H9 (cell line): ENCODE measurements at regions not wholly inside any gene's neighbourhood (a gene's known extent, or its start where the extent isn't known, plus 50 kb on each side); places are given as distances from the start of the nearest gene placed in this dataset.

Experiments
- DNase-seq: peaks from one replicate; pipeline ENCODE4 v3.0.0-alpha.2; 2017
- H2AFZ ChIP-seq: one replicate; pipeline ENCODE4 v1.6.1; 2013; ENCODE audit warnings: mild to moderate bottlenecking, low read length, control low read depth, moderate library complexity
- H2AK5ac ChIP-seq: 2 replicates; pipeline ENCODE4 v1.6.1; 2013; ENCODE audit warnings: low read length, control low read depth, mixed read lengths; ENCODE audit not compliant: insufficient read length
- H2BK120ac ChIP-seq: one replicate; pipeline ENCODE4 v1.6.1; 2013; ENCODE audit warnings: low read depth, mild to moderate bottlenecking, low read length, control low read depth, inconsistent platforms; ENCODE audit not compliant: poor library complexity, severe bottlenecking
- H2BK12ac ChIP-seq: 2 replicates; pipeline ENCODE4 v1.6.1; 2013; ENCODE audit warnings: low read length, control low read depth, mixed read lengths, low read depth; ENCODE audit not compliant: insufficient read length
- H2BK15ac ChIP-seq: 2 replicates; pipeline ENCODE4 v1.6.1; 2013; ENCODE audit warnings: low read depth, low read length, control low read depth
- H2BK20ac ChIP-seq: one replicate; pipeline ENCODE4 v1.6.1; 2013; ENCODE audit warnings: low read depth, mild to moderate bottlenecking, low read length, control low read depth, inconsistent platforms; ENCODE audit not compliant: poor library complexity, severe bottlenecking
- H2BK5ac ChIP-seq: 2 replicates; pipeline ENCODE4 v1.6.1; 2013; ENCODE audit warnings: low read length, control low read depth, mixed read lengths; ENCODE audit not compliant: insufficient read length
- H3K14ac ChIP-seq: 2 replicates; pipeline ENCODE4 v1.6.1; 2013; ENCODE audit warnings: low read length, control low read depth; ENCODE audit not compliant: insufficient read depth
- H3K18ac ChIP-seq: 2 replicates; pipeline ENCODE4 v1.6.1; 2013; ENCODE audit warnings: low read depth, mild to moderate bottlenecking, mixed read lengths, low read length, control low read depth; ENCODE audit not compliant: insufficient read length
- H3K23ac ChIP-seq: 2 replicates; pipeline ENCODE4 v1.6.1; 2013; ENCODE audit warnings: low read length, control low read depth, mixed read lengths, low read depth; ENCODE audit not compliant: insufficient read length
- H3K23me2 ChIP-seq: 2 replicates; pipeline ENCODE4 v1.6.1; 2013; ENCODE audit warnings: low read depth, mild to moderate bottlenecking, mixed read lengths, low read length, control low read depth; ENCODE audit not compliant: insufficient read length, poor library complexity, severe bottlenecking
- H3K27ac ChIP-seq: 2 replicates; pipeline ENCODE4 v1.5.1; 2013; ENCODE audit warnings: low read length, control low read depth, mixed read lengths, low read depth; ENCODE audit not compliant: insufficient read length
- H3K27me3 ChIP-seq: 2 replicates; pipeline ENCODE4 v1.6.1; 2013; ENCODE audit warnings: low read length, control low read depth, inconsistent platforms; ENCODE audit not compliant: insufficient read depth
- H3K4ac ChIP-seq: 2 replicates; pipeline ENCODE4 v1.6.1; 2013; ENCODE audit warnings: low read depth, mild to moderate bottlenecking, control low read depth, inconsistent platforms, low read length, moderate library complexity
- H3K4me1 ChIP-seq: 2 replicates; pipeline ENCODE4 v1.6.1; 2013; ENCODE audit warnings: low read length, control low read depth, inconsistent platforms; ENCODE audit not compliant: insufficient read depth
- H3K4me2 ChIP-seq: 2 replicates; pipeline ENCODE4 v1.6.1; 2013; ENCODE audit warnings: low read length, control low read depth, mixed read lengths; ENCODE audit not compliant: insufficient read length, insufficient read depth
- H3K56ac ChIP-seq: 2 replicates; pipeline ENCODE4 v1.6.1; 2013; ENCODE audit warnings: low read depth, mild to moderate bottlenecking, mixed read lengths, low read length, control low read depth; ENCODE audit not compliant: insufficient read length
- H3K79me1 ChIP-seq: 2 replicates; pipeline ENCODE4 v1.6.1; 2013; ENCODE audit warnings: low read depth, mild to moderate bottlenecking, moderate library complexity, low read length, control low read depth, inconsistent platforms; ENCODE audit not compliant: insufficient read depth, poor library complexity, severe bottlenecking
- H3K79me2 ChIP-seq: 2 replicates; pipeline ENCODE4 v1.6.1; 2013; ENCODE audit warnings: low read length, control low read depth, inconsistent platforms; ENCODE audit not compliant: insufficient read depth
- H3K9ac ChIP-seq: 2 replicates; pipeline ENCODE4 v1.6.1; 2013; ENCODE audit warnings: low read length, control low read depth, mixed read lengths; ENCODE audit not compliant: insufficient read length; ENCODE audit errors: extremely low read depth
- H3K9me3 ChIP-seq: one replicate; pipeline ENCODE4 v1.6.1; 2013; ENCODE audit warnings: low read depth, low read length, inconsistent platforms; ENCODE audit not compliant: control insufficient read depth
- H3T11ph ChIP-seq: one replicate; pipeline ENCODE4 v1.6.1; 2013; ENCODE audit warnings: mild to moderate bottlenecking, low read length, control low read depth, inconsistent platforms
- H4K20me1 ChIP-seq: one replicate; pipeline ENCODE4 v1.6.1; 2013; ENCODE audit not compliant: control insufficient read depth, insufficient read length, insufficient read depth
- H4K5ac ChIP-seq: 2 replicates; pipeline ENCODE4 v1.6.1; 2013; ENCODE audit warnings: low read depth, mild to moderate bottlenecking, mixed read lengths, low read length, control low read depth; ENCODE audit not compliant: insufficient read length
- H4K8ac ChIP-seq: replicated peaks from 2 replicates; pipeline ENCODE4 v1.6.1; 2013; ENCODE audit warnings: low read length, control low read depth, mixed read lengths, low read depth; ENCODE audit not compliant: insufficient read length
- H4K91ac ChIP-seq: 2 replicates; pipeline ENCODE4 v1.6.1; 2013; ENCODE audit warnings: low read depth, mild to moderate bottlenecking, moderate library complexity, mixed read lengths, low read length, control low read depth; ENCODE audit not compliant: insufficient read length
- H3K27ac Mint-ChIP-seq, 3 experiments: 2 replicates in 2 of 3; 3 replicates in 1 of 3; pipeline ENCODE4 v1.8.0; 2020 to 2021; ENCODE audit warnings: mixed read lengths in 3 of 3, mild to moderate bottlenecking in 1 of 3, moderate library complexity in 1 of 3
- H3K27me3 Mint-ChIP-seq: 2 replicates; pipeline ENCODE4 v1.8.0; 2021; ENCODE audit warnings: low read depth, mild to moderate bottlenecking, moderate library complexity, mixed read lengths
- H3K36me3 Mint-ChIP-seq, 3 experiments: 2 replicates in 2 of 3; 3 replicates in 1 of 3; pipeline ENCODE4 v1.8.0; 2020 to 2021; ENCODE audit warnings: low read depth in 3 of 3, mixed read lengths in 3 of 3; ENCODE audit not compliant: insufficient read depth in 1 of 3
- H3K4me1 Mint-ChIP-seq, 2 experiments: 2 replicates each; pipeline ENCODE4 v1.8.0; 2020; ENCODE audit warnings: mixed read lengths in 2 of 2
- H3K4me3 Mint-ChIP-seq, 2 experiments: 2 replicates in 1 of 2; 3 replicates in 1 of 2; pipeline ENCODE4 v1.8.0; 2020 to 2021; ENCODE audit warnings: mild to moderate bottlenecking in 2 of 2, mixed read lengths in 2 of 2, moderate library complexity in 1 of 2
- H3K9me3 Mint-ChIP-seq, 2 experiments: 2 replicates in 1 of 2; 3 replicates in 1 of 2; pipeline ENCODE4 v1.8.0; 2020; ENCODE audit warnings: mild to moderate bottlenecking in 2 of 2, mixed read lengths in 2 of 2, moderate library complexity in 1 of 2
- WGBS: extraction: QIAGEN DNeasy Blood & Tissue Kit; methylation state at CpG from one replicate; pipeline ENCODE4 v1.1.7; 2013; ENCODE audit warnings: missing lambda C conversion rate, low lambda C conversion rate, mixed read lengths; ENCODE audit not compliant: insufficient read length; ENCODE audit errors: extremely low coverage; 5-methylcytosine and 5-hydroxymethylcytosine counted together
- TF ChIP-seq, protein P1 (sequence below): fragments of 200-600 bp; sonication (generic); conservative IDR thresholded peaks from 3 replicates; pipeline ENCODE4 v1.8.0; 2021; ENCODE audit warnings: antibody characterized with exemption, mild to moderate bottlenecking

DNA sequence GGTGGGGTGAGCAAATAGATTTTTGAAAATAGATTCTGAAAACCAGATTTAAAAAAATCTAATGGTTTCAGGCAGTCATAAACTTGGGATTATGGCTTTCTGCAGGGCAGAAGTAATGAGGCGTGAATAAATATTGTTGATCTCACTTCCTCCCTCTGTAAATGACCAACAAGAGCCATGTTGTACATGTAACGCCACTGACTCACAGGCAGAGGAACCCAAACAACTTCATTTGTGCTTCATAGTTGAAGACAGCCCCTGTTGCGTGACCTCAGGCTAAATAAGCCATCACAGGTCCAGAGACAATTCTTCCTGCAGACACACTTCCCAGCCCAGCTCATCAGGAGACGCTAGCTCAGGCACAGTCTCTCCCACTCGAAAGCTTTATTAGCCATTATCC is 59.1 kb upstream of the F13A1 start:
- no peak overlapping the region for H4K91ac ChIP-seq
- H2BK15ac ChIP-seq = no peak overlapping the region
- no peak overlapping the region for H2AK5ac ChIP-seq
- no peaks in the 10 kb centered on the region for H3K79me2 ChIP-seq
- H3K9me3 Mint-ChIP-seq = 0 out of 5 replicates have a peak, but pooled peaks cover 0 to 2% of the 10 kb centered on the region in 2 experiments
- no peaks in the 10 kb centered on the region; a peak in 1 of 7 replicates for H3K36me3 Mint-ChIP-seq
- no peak overlapping the region for H2BK12ac ChIP-seq
- H2BK20ac ChIP-seq = no peak overlapping the region
- no peak overlapping the region for H3K4ac ChIP-seq
- no peaks in the 10 kb centered on the region for H3K23me2 ChIP-seq
- H3K27me3 ChIP-seq = no peaks in the 10 kb centered on the region
- H4K5ac ChIP-seq = no peak overlapping the region
- H2AFZ ChIP-seq = no peak overlapping the region
- H4K20me1 ChIP-seq = no peaks in the 10 kb centered on the region
- no CpG with 5 or more reads among the region's 5 CpGs for WGBS
- no peaks in the 10 kb centered on the region for H3K27me3 Mint-ChIP-seq
- peaks cover 8 to 10% of the 10 kb centered on the region in 2 experiments for H3K4me1 Mint-ChIP-seq
- H3K27ac Mint-ChIP-seq = no peak overlapping the region
- no peaks in the 10 kb centered on the region for H3K4me1 ChIP-seq
- no peak overlapping the region for H3K14ac ChIP-seq
- no peak overlapping the region for H3K27ac ChIP-seq
- H3K79me1 ChIP-seq = no peaks in the 10 kb centered on the region
- no peak overlapping the region for H2BK120ac ChIP-seq
- no peak overlapping the region for H3K23ac ChIP-seq
- TF ChIP-seq, protein P1, sequence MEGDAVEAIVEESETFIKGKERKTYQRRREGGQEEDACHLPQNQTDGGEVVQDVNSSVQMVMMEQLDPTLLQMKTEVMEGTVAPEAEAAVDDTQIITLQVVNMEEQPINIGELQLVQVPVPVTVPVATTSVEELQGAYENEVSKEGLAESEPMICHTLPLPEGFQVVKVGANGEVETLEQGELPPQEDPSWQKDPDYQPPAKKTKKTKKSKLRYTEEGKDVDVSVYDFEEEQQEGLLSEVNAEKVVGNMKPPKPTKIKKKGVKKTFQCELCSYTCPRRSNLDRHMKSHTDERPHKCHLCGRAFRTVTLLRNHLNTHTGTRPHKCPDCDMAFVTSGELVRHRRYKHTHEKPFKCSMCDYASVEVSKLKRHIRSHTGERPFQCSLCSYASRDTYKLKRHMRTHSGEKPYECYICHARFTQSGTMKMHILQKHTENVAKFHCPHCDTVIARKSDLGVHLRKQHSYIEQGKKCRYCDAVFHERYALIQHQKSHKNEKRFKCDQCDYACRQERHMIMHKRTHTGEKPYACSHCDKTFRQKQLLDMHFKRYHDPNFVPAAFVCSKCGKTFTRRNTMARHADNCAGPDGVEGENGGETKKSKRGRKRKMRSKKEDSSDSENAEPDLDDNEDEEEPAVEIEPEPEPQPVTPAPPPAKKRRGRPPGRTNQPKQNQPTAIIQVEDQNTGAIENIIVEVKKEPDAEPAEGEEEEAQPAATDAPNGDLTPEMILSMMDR = no peak
- no peak overlapping the region for H3T11ph ChIP-seq
- no peaks in the 10 kb centered on the region for H3K9me3 ChIP-seq
- no peak overlapping the region for H3K4me3 Mint-ChIP-seq
- no peak overlapping the region for H3K18ac ChIP-seq
- no peak overlapping the region for H2BK5ac ChIP-seq
- H4K8ac ChIP-seq = no peak overlapping the region
- no peak overlapping the region for H3K4me2 ChIP-seq
- no peak overlapping the region for H3K9ac ChIP-seq
- no peak overlapping the region for H3K56ac ChIP-seq
- no peak for DNase-seq
